ENCODE measurements at regions not wholly inside any gene's neighbourhood (a gene's known extent, or its start where the extent isn't known, plus 50 kb on each side); places are given as distances from the start of the nearest gene placed in this dataset.
"Not testable (repeated sequence)": the region's sequence is repeated elsewhere in the genome, so short reads cannot be mapped to it uniquely, and the experiment has no call there.

- Histone ChIP-seq H3K9me3 (ENCODE audit: control insufficient read depth in 1 of 2, low read length in 2 of 2) (no peaks in the 10 kb centered on the region), H3K27me3 (ENCODE audit: low read depth, low read length) (no peaks in the 10 kb centered on the region), H3K27ac (ENCODE audit: low read length) (no peak overlapping the region), H3K36me3 (ENCODE audit: control insufficient read depth in 1 of 2, insufficient read depth in 2 of 2, low read length in 2 of 2) (no peaks in the 10 kb centered on the region), H3K4me3 (ENCODE audit: low read depth in 1 of 2, low read length in 2 of 2) (no peak overlapping the region), H3K4me1 (ENCODE audit: control insufficient read depth in 1 of 2, insufficient read depth in 2 of 2, low read length in 2 of 2) (peaks cover 0 to 1% of the 10 kb centered on the region in 2 donors)
Measured at GRCh38 chr12:111117017-111117416, 196.6 kb upstream of the MYL2 start.

GRCh38 chr12:111113313-111113712 is 192.9 kb upstream of the MYL2 start:
- H3K4me1 ChIP-seq (ENCODE audit: control insufficient read depth in 1 of 2, insufficient read depth in 2 of 2, low read length in 2 of 2); H3K36me3 ChIP-seq (ENCODE audit: control insufficient read depth in 1 of 2, insufficient read depth in 2 of 2, low read length in 2 of 2); H3K27ac ChIP-seq (ENCODE audit: low read length); H3K4me3 ChIP-seq (ENCODE audit: low read depth in 1 of 2, low read length in 2 of 2); H3K27me3 ChIP-seq (ENCODE audit: low read depth, low read length); H3K9me3 ChIP-seq (ENCODE audit: control insufficient read depth in 1 of 2, low read length in 2 of 2): not testable (repeated sequence)

GRCh38 chr12:111112311-111113098 is 192.1 kb upstream of the MYL2 start:
- Histone ChIP-seq H3K4me1 (ENCODE audit: control insufficient read depth in 1 of 2, insufficient read depth in 2 of 2, low read length in 2 of 2) (no peaks in the 10 kb centered on the region), H3K4me3 (ENCODE audit: low read depth in 1 of 2, low read length in 2 of 2) (no peak overlapping the region), H3K36me3 (ENCODE audit: control insufficient read depth in 1 of 2, insufficient read depth in 2 of 2, low read length in 2 of 2) (no peaks in the 10 kb centered on the region), H3K27me3 (ENCODE audit: low read depth, low read length) (no peaks in the 10 kb centered on the region), H3K9me3 (ENCODE audit: control insufficient read depth in 1 of 2, low read length in 2 of 2) (peaks cover 0 to 4% of the 10 kb centered on the region in 2 donors), H3K27ac (ENCODE audit: low read length) (no peak overlapping the region)

GRCh38 chr12:111111681-111112080 is 191.3 kb upstream of the MYL2 start:
- H3K36me3 ChIP-seq (ENCODE audit: control insufficient read depth in 1 of 2, insufficient read depth in 2 of 2, low read length in 2 of 2) = no peaks in the 10 kb centered on the region
- no peaks in the 10 kb centered on the region for H3K4me1 ChIP-seq (ENCODE audit: control insufficient read depth in 1 of 2, insufficient read depth in 2 of 2, low read length in 2 of 2)
- H3K27me3 ChIP-seq (ENCODE audit: low read depth, low read length) = no peaks in the 10 kb centered on the region
- H3K27ac ChIP-seq (ENCODE audit: low read length) = no peak overlapping the region
- peaks cover 0 to 4% of the 10 kb centered on the region in 2 donors for H3K9me3 ChIP-seq (ENCODE audit: control insufficient read depth in 1 of 2, low read length in 2 of 2)
- H3K4me3 ChIP-seq (ENCODE audit: low read depth in 1 of 2, low read length in 2 of 2) = no peak overlapping the region

GRCh38 chr12:111110556-111110955 is 190.2 kb upstream of the MYL2 start:
- H3K27ac ChIP-seq (ENCODE audit: low read length) = no peak overlapping the region
- H3K36me3 ChIP-seq (ENCODE audit: control insufficient read depth in 1 of 2, insufficient read depth in 2 of 2, low read length in 2 of 2) = no peaks in the 10 kb centered on the region
- no peaks in the 10 kb centered on the region for H3K27me3 ChIP-seq (ENCODE audit: low read depth, low read length)
- no peak overlapping the region for H3K4me3 ChIP-seq (ENCODE audit: low read depth in 1 of 2, low read length in 2 of 2)
- H3K9me3 ChIP-seq (ENCODE audit: control insufficient read depth in 1 of 2, low read length in 2 of 2) = peaks cover 0 to 4% of the 10 kb centered on the region in 2 donors
- H3K4me1 ChIP-seq (ENCODE audit: control insufficient read depth in 1 of 2, insufficient read depth in 2 of 2, low read length in 2 of 2) = no peaks in the 10 kb centered on the region

- Histone ChIP-seq H3K27me3 (ENCODE audit: low read depth, low read length) (no peaks in the 10 kb centered on the region), H3K4me1 (ENCODE audit: control insufficient read depth in 1 of 2, insufficient read depth in 2 of 2, low read length in 2 of 2) (no peaks in the 10 kb centered on the region), H3K4me3 (ENCODE audit: low read depth in 1 of 2, low read length in 2 of 2) (no peak overlapping the region), H3K9me3 (ENCODE audit: control insufficient read depth in 1 of 2, low read length in 2 of 2) (peaks cover 0 to 4% of the 10 kb centered on the region in 2 donors), H3K36me3 (ENCODE audit: control insufficient read depth in 1 of 2, insufficient read depth in 2 of 2, low read length in 2 of 2) (no peaks in the 10 kb centered on the region), H3K27ac (ENCODE audit: low read length) (no peak overlapping the region)
Measured at GRCh38 chr12:111108726-111109125, 188.3 kb upstream of the MYL2 start.

- no peak overlapping the region for H3K27ac ChIP-seq (ENCODE audit: low read length)
- H3K27me3 ChIP-seq (ENCODE audit: low read depth, low read length) = no peaks in the 10 kb centered on the region
- no peaks in the 10 kb centered on the region for H3K36me3 ChIP-seq (ENCODE audit: control insufficient read depth in 1 of 2, insufficient read depth in 2 of 2, low read length in 2 of 2)
- peaks cover 0 to 4% of the 10 kb centered on the region in 2 donors for H3K9me3 ChIP-seq (ENCODE audit: control insufficient read depth in 1 of 2, low read length in 2 of 2)
- H3K4me1 ChIP-seq (ENCODE audit: control insufficient read depth in 1 of 2, insufficient read depth in 2 of 2, low read length in 2 of 2) = no peaks in the 10 kb centered on the region
- no peak overlapping the region for H3K4me3 ChIP-seq (ENCODE audit: low read depth in 1 of 2, low read length in 2 of 2)
Measured at GRCh38 chr12:111107392-111108178, 187.2 kb upstream of the MYL2 start.

GRCh38 chr12:111105294-111105693 is 184.9 kb upstream of the MYL2 start:
- Histone ChIP-seq H3K36me3 (ENCODE audit: control insufficient read depth in 1 of 2, insufficient read depth in 2 of 2, low read length in 2 of 2) (no peaks in the 10 kb centered on the region), H3K27me3 (ENCODE audit: low read depth, low read length) (no peaks in the 10 kb centered on the region), H3K27ac (ENCODE audit: low read length) (no peak overlapping the region), H3K9me3 (ENCODE audit: control insufficient read depth in 1 of 2, low read length in 2 of 2) (peaks cover 0 to 4% of the 10 kb centered on the region in 2 donors), H3K4me1 (ENCODE audit: control insufficient read depth in 1 of 2, insufficient read depth in 2 of 2, low read length in 2 of 2) (no peaks in the 10 kb centered on the region), H3K4me3 (ENCODE audit: low read depth in 1 of 2, low read length in 2 of 2) (no peak overlapping the region)

- H3K27me3 ChIP-seq (ENCODE audit: low read depth, low read length) = no peaks in the 10 kb centered on the region
- no peak overlapping the region for H3K4me3 ChIP-seq (ENCODE audit: low read depth in 1 of 2, low read length in 2 of 2)
- H3K36me3 ChIP-seq (ENCODE audit: control insufficient read depth in 1 of 2, insufficient read depth in 2 of 2, low read length in 2 of 2) = no peaks in the 10 kb centered on the region
- no peaks in the 10 kb centered on the region for H3K4me1 ChIP-seq (ENCODE audit: control insufficient read depth in 1 of 2, insufficient read depth in 2 of 2, low read length in 2 of 2)
- H3K9me3 ChIP-seq (ENCODE audit: control insufficient read depth in 1 of 2, low read length in 2 of 2) = peaks cover 0 to 4% of the 10 kb centered on the region in 2 donors
- H3K27ac ChIP-seq (ENCODE audit: low read length) = no peak overlapping the region
Measured at GRCh38 chr12:111103583-111103982, 183.2 kb upstream of the MYL2 start.

GRCh38 chr12:111102102-111102739 is 181.8 kb upstream of the MYL2 start:
- Histone ChIP-seq H3K27ac (ENCODE audit: low read length) (no peak overlapping the region), H3K4me3 (ENCODE audit: low read depth in 1 of 2, low read length in 2 of 2) (no peak overlapping the region), H3K27me3 (ENCODE audit: low read depth, low read length) (no peaks in the 10 kb centered on the region), H3K4me1 (ENCODE audit: control insufficient read depth in 1 of 2, insufficient read depth in 2 of 2, low read length in 2 of 2) (no peaks in the 10 kb centered on the region), H3K36me3 (ENCODE audit: control insufficient read depth in 1 of 2, insufficient read depth in 2 of 2, low read length in 2 of 2) (no peaks in the 10 kb centered on the region), H3K9me3 (ENCODE audit: control insufficient read depth in 1 of 2, low read length in 2 of 2) (no peaks in the 10 kb centered on the region)

GRCh38 chr12:111101003-111101402 is 180.6 kb upstream of the MYL2 start:
- no peaks in the 10 kb centered on the region for H3K27me3 ChIP-seq (ENCODE audit: low read depth, low read length)
- H3K36me3 ChIP-seq (ENCODE audit: control insufficient read depth in 1 of 2, insufficient read depth in 2 of 2, low read length in 2 of 2) = no peaks in the 10 kb centered on the region
- no peaks in the 10 kb centered on the region for H3K4me1 ChIP-seq (ENCODE audit: control insufficient read depth in 1 of 2, insufficient read depth in 2 of 2, low read length in 2 of 2)
- H3K27ac ChIP-seq (ENCODE audit: low read length) = no peak overlapping the region
- no peaks in the 10 kb centered on the region for H3K9me3 ChIP-seq (ENCODE audit: control insufficient read depth in 1 of 2, low read length in 2 of 2)
- H3K4me3 ChIP-seq (ENCODE audit: low read depth in 1 of 2, low read length in 2 of 2) = no peak overlapping the region

All from muscle layer of duodenum (tissue), 2 donors.